Stimulated activated naive CD8-positive, alpha-beta T cell treated with anti-CD3 and anti-CD28 coated beads, Interleukin-15, Interleukin-2, amounts not matched to agents 100 U/mL and 50 U/mL, for 24 hours (primary cell): ENCODE measurements at regions not wholly inside any gene's neighbourhood (a gene's known extent, or its start where the extent isn't known, plus 50 kb on each side); places are given as distances from the start of the nearest gene placed in this dataset.
"Not testable (repeated sequence)": the region's sequence is repeated elsewhere in the genome, so short reads cannot be mapped to it uniquely, and the experiment has no call there.

Source experiments
- ATAC-seq: fragments of 150-1000 bp; cut with Tn5 transposase; one replicate; pipeline ENCODE4 v1.10.0; 2021
- DNase-seq: peaks from one replicate; pipeline ENCODE4 v3.0.0; 2021

GRCh38 chr18:11511434-11512095 lies 97.8 kb upstream of the SLC35G4 start:
- no peak for ATAC-seq

GRCh38 chr18:11506856-11507255 lies 102.5 kb upstream of the SLC35G4 start:
- DNase-seq = no peak
- ATAC-seq = no peak

More at GRCh38 chr18:11511434-11512095, 97.8 kb upstream of the SLC35G4 start:
- DNase-seq = no peak

- no peak for DNase-seq
- ATAC-seq = no peak
Measured at GRCh38 chr18:11505993-11506392, 103.4 kb upstream of the SLC35G4 start.

DNA sequence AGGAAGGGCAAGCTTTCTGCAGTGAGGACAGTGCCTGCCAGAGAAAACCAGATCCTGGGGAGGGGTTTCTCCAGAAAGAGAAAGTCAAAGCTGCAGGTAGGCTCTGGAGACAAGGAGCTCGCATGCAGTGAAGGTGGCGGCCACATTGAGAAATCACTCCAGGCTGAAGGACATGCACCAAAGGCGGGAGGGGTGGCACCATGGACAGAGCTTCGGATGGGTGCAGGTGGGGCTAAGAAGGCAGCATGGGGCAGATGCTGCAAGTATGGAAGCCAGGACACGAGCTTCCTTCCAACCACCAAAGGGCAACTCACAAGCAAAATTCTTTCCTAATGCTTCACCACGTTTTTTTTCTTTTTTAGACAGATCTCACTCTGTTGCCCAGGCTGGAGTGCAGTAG lies 104.4 kb upstream of the SLC35G4 start:
- DNase-seq (no peak), ATAC-seq (no peak)

DNA sequence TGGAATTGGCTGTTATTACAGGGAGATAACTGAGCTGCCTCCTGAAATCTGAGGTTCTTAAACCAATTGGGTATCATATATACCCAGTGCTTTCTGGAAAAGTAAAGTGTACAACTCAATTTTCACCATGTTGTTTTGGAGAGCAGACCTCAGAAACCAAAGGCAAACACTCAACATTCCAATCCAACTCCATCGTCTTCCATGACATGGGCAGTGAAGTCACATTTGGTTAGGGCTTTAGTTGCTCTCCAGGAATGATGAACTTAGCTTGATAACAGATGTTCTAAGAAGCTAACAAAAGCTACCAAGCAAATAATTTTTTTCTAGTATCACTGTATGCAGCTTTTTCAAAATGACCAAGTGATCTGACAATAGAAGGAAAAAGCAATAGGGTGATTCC lies 107.0 kb upstream of the SLC35G4 start:
- ATAC-seq (no peak), DNase-seq (no peak)

- ATAC-seq (no peak), DNase-seq (no peak)
Measured at GRCh38 chr18:11501352-11501751, 108.0 kb upstream of the SLC35G4 start.

- no peak for DNase-seq
- no peak for ATAC-seq
Measured at GRCh38 chr18:11500153-11501122, 109.0 kb upstream of the SLC35G4 start.

DNA sequence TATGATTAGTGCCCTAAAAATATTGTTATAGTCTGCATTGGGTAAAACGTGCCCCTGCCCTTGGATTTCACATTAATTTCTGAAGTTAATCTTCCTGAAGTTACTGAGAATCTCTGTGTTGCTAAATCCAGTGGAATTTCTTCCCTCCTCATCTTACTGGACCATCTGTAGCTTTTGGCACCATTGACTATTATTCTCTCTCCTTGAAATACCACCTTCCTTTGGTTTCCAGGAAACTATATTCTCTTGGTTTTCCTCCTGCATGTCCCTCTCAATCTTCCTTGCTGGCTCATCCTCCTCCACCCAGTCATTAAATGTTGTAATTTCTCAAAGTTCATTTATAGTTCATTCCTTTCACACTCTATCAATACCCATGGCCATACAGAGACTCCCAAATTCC lies 110.6 kb upstream of the SLC35G4 start:
- ATAC-seq (no peak), DNase-seq (no peak)

DNA sequence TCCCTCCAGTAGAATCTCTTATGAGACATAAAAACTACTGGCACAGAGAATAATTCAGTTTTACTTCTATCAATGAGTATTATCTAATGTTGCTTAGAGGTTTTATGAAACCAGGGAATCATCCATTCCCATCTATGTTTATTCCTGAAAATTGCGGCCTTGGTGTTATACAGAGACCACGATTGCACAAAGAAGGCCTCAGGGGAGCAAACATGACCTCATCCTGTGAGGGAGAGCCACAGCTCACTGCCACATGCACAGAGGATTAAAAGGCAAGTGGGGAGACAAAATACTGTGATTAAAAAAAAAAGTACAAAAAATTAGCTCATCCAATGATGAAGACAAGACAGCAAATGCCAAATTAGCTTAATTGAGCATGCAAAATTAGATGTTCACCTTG lies 111.8 kb upstream of the SLC35G4 start:
- DNase-seq (no peak), ATAC-seq (no peak)

- DNase-seq (no peak), ATAC-seq (no peak)
Measured at GRCh38 chr18:11496526-11497172, 112.7 kb upstream of the SLC35G4 start.

GRCh38 chr18:11495441-11495840 lies 114.0 kb upstream of the SLC35G4 start:
- no peak for DNase-seq

DNA sequence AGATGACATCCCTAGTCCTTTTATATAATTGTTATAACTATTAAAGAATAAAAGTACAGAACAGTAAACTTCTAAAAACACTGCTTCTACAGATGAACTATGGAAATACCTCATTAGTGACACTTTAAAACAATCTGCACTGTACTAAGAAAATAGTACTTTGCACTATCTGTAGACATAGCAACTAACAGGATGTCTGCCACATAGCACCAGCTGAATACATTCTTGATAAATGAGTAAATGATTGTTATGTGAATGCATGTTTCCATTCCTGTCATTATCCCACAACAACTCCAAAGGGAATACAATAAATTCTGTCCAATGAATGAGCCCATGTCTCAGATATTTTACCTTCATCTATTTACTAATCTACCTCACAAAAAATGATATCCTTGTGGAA lies 115.3 kb upstream of the SLC35G4 start:
- ATAC-seq = no peak
- DNase-seq = no peak

More at GRCh38 chr18:11495441-11495840, 114.0 kb upstream of the SLC35G4 start:
- ATAC-seq = no peak

GRCh38 chr18:11489266-11489899 lies 120.0 kb upstream of the SLC35G4 start:
- ATAC-seq (no peak), DNase-seq (no peak)

GRCh38 chr18:11488175-11488574 lies 121.2 kb upstream of the SLC35G4 start:
- ATAC-seq (no peak), DNase-seq (no peak)

DNA sequence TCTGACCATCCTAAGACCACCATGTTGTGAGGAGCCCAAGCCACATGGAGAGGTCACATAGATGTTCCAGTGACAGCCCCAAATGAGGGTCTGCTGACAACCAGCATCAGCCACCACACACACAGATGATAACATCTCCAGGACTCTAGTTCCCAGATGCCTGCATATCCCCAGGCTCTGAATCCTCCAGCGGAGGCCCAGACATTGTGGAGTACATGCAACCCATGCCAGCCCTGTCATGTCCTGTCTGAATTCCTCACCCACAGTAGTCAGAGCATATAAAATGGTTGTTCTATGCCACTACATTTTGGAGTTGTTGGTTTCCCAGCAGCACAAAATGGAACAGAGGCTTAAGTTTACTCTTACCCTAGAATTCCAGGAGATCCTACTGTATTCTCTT lies 122.0 kb upstream of the SLC35G4 start:
- ATAC-seq (no peak), DNase-seq (no peak)

- ATAC-seq (no peak), DNase-seq (no peak)
Measured at GRCh38 chr18:11482271-11482670, 127.1 kb upstream of the SLC35G4 start.

DNA sequence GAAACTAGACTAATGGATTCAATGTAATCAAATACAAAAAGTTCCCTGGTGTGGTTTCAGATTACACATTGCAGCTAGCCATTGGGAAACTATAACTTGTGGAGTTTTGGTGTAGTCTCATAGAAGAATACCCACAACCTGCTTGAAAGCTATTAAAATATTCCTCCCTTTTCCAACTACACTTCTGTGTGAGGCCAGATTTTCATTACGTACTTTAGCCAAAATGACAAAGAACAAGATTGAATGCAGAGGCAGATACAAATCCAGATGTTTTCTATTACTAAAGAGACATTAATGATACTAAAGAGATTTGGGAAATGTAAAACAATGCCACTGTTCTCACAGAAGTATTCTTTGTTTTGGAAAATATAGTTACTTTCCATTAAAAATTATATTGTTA lies 128.7 kb upstream of the SLC35G4 start:
- DNase-seq (no peak), ATAC-seq (no peak)

DNA sequence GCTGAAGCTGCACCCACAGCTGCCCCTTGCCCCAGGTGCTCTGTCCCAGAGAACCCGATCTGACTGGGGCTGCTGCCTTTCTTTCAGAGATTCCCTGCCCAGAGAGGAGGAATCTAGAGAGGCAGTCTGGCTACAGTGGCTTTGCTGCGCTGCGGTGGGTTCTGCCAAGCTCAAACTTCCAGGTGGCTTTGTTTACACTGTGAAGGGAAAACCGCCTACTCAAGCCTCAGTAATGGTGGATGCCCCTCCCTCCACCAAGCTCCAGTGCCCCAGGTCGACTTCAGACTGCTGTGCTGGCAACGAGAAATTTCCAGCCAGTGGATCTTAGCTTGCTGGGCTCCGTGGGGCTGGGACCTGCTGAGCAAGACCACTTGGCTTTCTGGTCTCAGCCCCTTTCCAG lies 130.4 kb upstream of the SLC35G4 start:
- not testable (repeated sequence) for ATAC-seq

DNA sequence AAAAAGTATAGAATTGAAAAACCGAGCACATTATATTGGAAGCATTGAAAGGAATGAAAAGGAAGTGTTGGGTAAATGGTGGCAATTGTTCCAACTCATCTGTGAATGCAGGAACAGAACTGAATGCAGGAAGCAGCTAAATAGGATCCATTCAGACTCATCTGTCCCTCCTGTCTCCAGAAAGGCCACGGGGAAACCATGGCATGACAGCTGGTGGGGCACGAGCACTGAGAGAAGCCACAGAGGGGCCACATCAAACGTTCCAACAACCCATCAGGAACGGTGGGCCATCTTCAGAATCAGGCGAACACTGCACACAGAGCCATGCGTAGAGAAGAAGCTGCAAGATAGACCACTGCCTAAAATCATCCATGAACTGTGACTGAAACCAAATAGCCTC lies 138.5 kb upstream of the SLC35G4 start:
- ATAC-seq (no peak), DNase-seq (no peak)

More for the DNA sequence above, 130.4 kb upstream of the SLC35G4 start:
- DNase-seq = not testable (repeated sequence)

- DNase-seq (no peak), ATAC-seq (no peak)
Measured at GRCh38 chr18:11468617-11469016, 140.8 kb upstream of the SLC35G4 start.

DNA sequence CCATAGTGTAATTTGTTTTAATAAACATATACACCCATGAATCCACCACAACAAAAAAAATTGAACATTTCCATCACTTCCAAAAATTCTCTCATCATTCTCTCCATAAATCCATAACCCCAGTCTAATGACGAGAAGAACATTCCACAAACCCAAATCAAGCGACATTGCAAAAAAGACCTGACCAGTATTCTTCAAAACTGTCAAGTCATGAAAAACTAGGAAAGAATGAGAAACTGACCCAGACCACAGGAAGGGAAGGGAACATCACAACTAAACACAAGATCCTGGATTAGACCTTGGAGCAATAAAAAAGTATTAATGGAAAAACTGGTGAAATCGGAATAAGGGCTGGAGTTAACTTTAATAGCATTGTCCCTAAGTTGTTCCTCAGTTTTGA lies 141.3 kb upstream of the SLC35G4 start:
- ATAC-seq = no peak
- no peak for DNase-seq

DNA sequence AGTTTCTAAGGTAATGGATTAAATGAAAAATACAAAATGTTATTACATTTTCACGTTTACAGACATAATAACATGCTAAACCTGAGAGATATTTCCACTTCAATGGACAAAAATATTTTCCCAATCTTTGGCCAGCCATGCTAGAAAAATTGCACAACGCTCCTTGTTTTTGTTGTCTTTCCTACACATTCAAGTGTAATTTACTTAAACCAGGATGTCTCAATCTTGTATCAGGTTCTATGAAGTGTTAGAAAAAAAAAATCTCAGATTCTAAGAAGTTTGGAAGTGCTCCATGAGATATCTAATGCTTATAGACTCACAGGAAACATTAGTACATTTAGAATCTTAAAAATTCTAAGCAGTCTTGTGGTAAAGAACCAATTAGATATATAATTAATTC lies 141.8 kb upstream of the SLC35G4 start:
- DNase-seq (no peak), ATAC-seq (no peak)
